K562 (cell line): ENCODE measurements at regions not wholly inside any gene's neighbourhood (a gene's known extent, or its start where the extent isn't known, plus 50 kb on each side); places are given as distances from the start of the nearest gene placed in this dataset.

Source experiments
- ATAC-seq: fragments of 200-7000 bp; cut with Tn5 transposase; 3 replicates; pipeline ENCODE4 v1.9.1; 2020; ENCODE audit warnings: moderate library complexity
- BruUV-seq: library from RNA; stranded (reverse); fragments of 400-500 nt; replicated peaks from 2 replicates; lab custom pipeline; 2021; lab: Mats Ljungman, UMichigan
- CTCF ChIA-PET: fragments of 300-600 bp; formaldehyde crosslinking; extraction: SDS; loops from one replicate; lab custom pipeline; 2021; ENCODE audit warnings: low intra/inter-chr PET ratio; lab: Yijun Ruan, JAX
- POLR2A ChIA-PET: fragments of 300-600, 350-650 bp; sonication (Branson Sonifier 250); formaldehyde crosslinking; extraction: SDS; loops from one replicate; lab custom pipeline; 2021; ENCODE audit warnings: antibody characterized with exemption, inconsistent platforms; lab: Yijun Ruan, JAX
- DNase-seq, 4 experiments: peaks; one replicate each; pipeline versions ENCODE4 v3.0.0 to v3.0.0-alpha.2; 2011 to 2018; ENCODE audit warnings: low spot score in 3 of 4, mixed read lengths in 3 of 4; ENCODE audit errors: extremely low read depth in 1 of 4
- FAIRE-seq: peaks from 2 replicates; lab custom pipeline; 2011; peaks lifted over from hg19 to GRCh38; lab: Jason Lieb, UNC
- H2AFZ ChIP-seq: 2 replicates; pipeline ENCODE4 v1.6.0; 2011; ENCODE audit warnings: low read depth, low read length, control low read depth, inconsistent platforms
- H3K27ac ChIP-seq: fragments of 200-600 bp; 3 replicates; pipeline ENCODE4 v1.8.0; 2011; ENCODE audit warnings: low read depth, mild to moderate bottlenecking, control low read depth, inconsistent platforms, low read length, moderate library complexity, mixed read lengths; ENCODE audit errors: extremely low read depth
- H3K27me3 ChIP-seq, 2 experiments: fragments of 300-600 bp in 1 of 2; 2 replicates in 1 of 2; 3 replicates in 1 of 2; pipeline versions ENCODE4 v1.6.0 to v1.8.0; 2011; ENCODE audit warnings: inconsistent platforms in 2 of 2, low read length in 2 of 2, mild to moderate bottlenecking in 1 of 2, mixed read lengths in 1 of 2, moderate library complexity in 1 of 2; ENCODE audit not compliant: control insufficient read depth in 2 of 2, insufficient read depth in 2 of 2
- H3K36me3 ChIP-seq: fragments of 300-600 bp; 3 replicates; pipeline ENCODE4 v1.8.0; 2011; ENCODE audit warnings: mild to moderate bottlenecking, low read length, inconsistent platforms; ENCODE audit not compliant: control insufficient read depth, insufficient read depth
- H3K4me1 ChIP-seq, 2 experiments: fragments of 200-600 bp in 1 of 2; replicated peaks in 1 of 2; 2 replicates in 1 of 2; 3 replicates in 1 of 2; pipeline versions ENCODE4 v1.5.1 to v1.8.0; 2011; ENCODE audit warnings: inconsistent platforms in 2 of 2, low read length in 2 of 2, mild to moderate bottlenecking in 1 of 2, mixed read lengths in 1 of 2, moderate library complexity in 1 of 2; ENCODE audit not compliant: control insufficient read depth in 2 of 2, insufficient read depth in 2 of 2
- H3K4me2 ChIP-seq: 2 replicates; pipeline ENCODE4 v1.6.1; 2011; ENCODE audit warnings: low read length, control low read depth, inconsistent platforms, mixed read lengths; ENCODE audit not compliant: insufficient read depth
- H3K4me3 ChIP-seq: fragments of 200-600 bp; sonication (generic), shearing (Covaris generic); 2 replicates; pipeline ENCODE4 v1.5.1; 2016; ENCODE audit warnings: control low read depth, inconsistent platforms
- H3K79me2 ChIP-seq: fragments of 200-600 bp; 3 replicates; pipeline ENCODE4 v1.8.0; 2011; ENCODE audit warnings: low read length, inconsistent platforms; ENCODE audit not compliant: control insufficient read depth, insufficient read depth
- H3K9ac ChIP-seq, 2 experiments: 2 replicates each; pipeline versions ENCODE4 v1.6.0 to v1.6.1; 2011; ENCODE audit warnings: low read depth in 2 of 2, low read length in 2 of 2, control low read depth in 1 of 2, inconsistent platforms in 1 of 2, mild to moderate bottlenecking in 1 of 2, mixed read lengths in 1 of 2; ENCODE audit not compliant: insufficient read depth in 1 of 2
- H3K9me1 ChIP-seq: one replicate; pipeline ENCODE4 v1.6.0; 2011; ENCODE audit warnings: inconsistent platforms, mild to moderate bottlenecking, low read length, moderate library complexity; ENCODE audit not compliant: control insufficient read depth, insufficient read depth
- H3K9me3 ChIP-seq: replicated peaks from 2 replicates; pipeline ENCODE4 v1.5.1; 2011; ENCODE audit warnings: low read depth, low read length, inconsistent platforms; ENCODE audit not compliant: control insufficient read depth, insufficient read depth
- H4K20me1 ChIP-seq: replicated peaks from 2 replicates; pipeline ENCODE4 v1.6.1; 2011; ENCODE audit warnings: low read length, inconsistent platforms, mixed read lengths; ENCODE audit not compliant: control insufficient read depth, insufficient read depth
- CHD4 ChIP-seq: fragments of 200-600 bp; sonication (generic); IDR thresholded peaks from 3 replicates; pipeline ENCODE4 v1.6.1; 2012; ENCODE audit warnings: low read depth, mild to moderate bottlenecking, mixed read lengths, low read length, inconsistent platforms; ENCODE audit not compliant: insufficient read depth, insufficient replicate concordance, poor library complexity, severe bottlenecking
- JUND ChIP-seq, 2 experiments: IDR thresholded peaks; 2 replicates in 1 of 2; 3 replicates in 1 of 2; pipeline ENCODE4 v1.6.1; 2011; ENCODE audit warnings: borderline replicate concordance in 2 of 2, low read depth in 2 of 2, low read length in 2 of 2, improper control_type of control experiment in 1 of 2, missing biosample characterization in 1 of 2, missing genetic modification characterization in 1 of 2, missing genetic modification reagents in 1 of 2
- KDM4B ChIP-seq, 2 experiments: fragments of 450-650 bp in 1 of 2; sonication (generic) in 1 of 2; IDR thresholded peaks; 2 replicates each; pipeline ENCODE4 v1.6.1; 2016 to 2017; ENCODE audit warnings: borderline replicate concordance in 2 of 2, antibody characterized with exemption in 1 of 2, low read depth in 1 of 2, mild to moderate bottlenecking in 1 of 2
- MAFK ChIP-seq: IDR thresholded peaks from 2 replicates; pipeline ENCODE4 v1.6.1; 2011; ENCODE audit warnings: low read length, improper control_type of control experiment
- POLR3G ChIP-seq: IDR thresholded peaks from 2 replicates; pipeline ENCODE4 v1.6.1; 2011; ENCODE audit not compliant: insufficient read length, insufficient replicate concordance; ENCODE audit errors: extremely low read depth
- SUPT5H ChIP-seq: fragments of 450-650 bp; IDR thresholded peaks from 2 replicates; pipeline ENCODE4 v1.6.1; 2016
- TCF7 ChIP-seq: sonication (generic); IDR thresholded peaks from 2 replicates; pipeline ENCODE4 v1.6.1; 2016; ENCODE audit warnings: antibody characterized with exemption, borderline replicate concordance
- ZNF785 ChIP-seq: fragments of 250-450 bp; sonication (Bioruptor Pico); IDR thresholded peaks from 2 replicates; pipeline ENCODE4 v1.4.0; 2020; ENCODE audit warnings: mild to moderate bottlenecking
- in situ Hi-C: fragments of 300-500 bp; cut with MboI; formaldehyde crosslinking; loops from 4 replicates; pipeline ENCODE4 v1.15.0; 2018; ENCODE audit warnings: inconsistent platforms, mixed read lengths
- intact Hi-C: fragments of 100-400 bp; cut with micrococcal nuclease; formaldehyde crosslinking; loops from 2 replicates; pipeline ENCODE4 v1.14.2; 2022
- TF ChIP-seq, protein P1 (sequence below): fragments of 450-650 bp; IDR thresholded peaks from 2 replicates; pipeline ENCODE4 v1.6.1; 2016; ENCODE audit warnings: mild to moderate bottlenecking
- TF ChIP-seq, protein P2 (sequence below): sonication (generic); formaldehyde crosslinking; IDR thresholded peaks from 2 replicates; pipeline ENCODE4 v1.4.0; 2020; ENCODE audit warnings: mild to moderate bottlenecking, missing genetic modification reagents
- TF ChIP-seq, protein P3 (sequence below): fragments of 250-450 bp; sonication (Bioruptor Pico); IDR thresholded peaks from 2 replicates; pipeline ENCODE4 v1.8.0; 2022; ENCODE audit warnings: inconsistent platforms, mild to moderate bottlenecking, moderate library complexity, borderline replicate concordance
- TF ChIP-seq, protein P4 (sequence below): fragments of 250-450 bp; sonication (Bioruptor Pico); IDR thresholded peaks from 2 replicates; pipeline ENCODE4 v1.4.0; 2020
- TF ChIP-seq, protein P5 (sequence below), 2 experiments: IDR thresholded peaks; 2 replicates each; pipeline ENCODE4 v1.6.1; 2012; ENCODE audit warnings: improper control_type of control experiment in 2 of 2, low read depth in 2 of 2, low read length in 2 of 2, borderline replicate concordance in 1 of 2

DNA sequence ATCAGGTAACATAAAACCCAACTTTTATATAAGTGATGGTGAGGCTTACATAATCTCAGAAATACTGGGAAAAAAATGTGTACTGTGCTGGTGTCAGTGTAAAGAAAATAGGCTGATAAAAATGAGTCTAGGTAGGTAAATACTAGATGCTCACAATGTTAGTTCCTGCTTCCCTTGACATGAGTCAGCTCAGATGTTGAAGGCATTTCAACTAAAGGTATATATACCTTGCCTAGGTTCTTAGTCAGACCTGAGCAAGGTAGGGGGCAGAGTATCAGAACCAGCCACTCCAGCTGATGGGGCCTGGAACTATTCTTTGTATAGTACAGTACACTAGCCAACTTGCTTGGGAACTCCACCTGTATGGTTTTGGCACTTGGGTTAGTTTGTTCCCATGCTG, 51.0 kb upstream of the CA10 start:
- no peak overlapping the region for H2AFZ ChIP-seq
- H3K27me3 ChIP-seq: no peaks in the 10 kb centered on the region
- no peaks in the 10 kb centered on the region for H3K9me1 ChIP-seq
- 0 out of 2 replicates have a peak, but pooled peaks cover 2% of the 10 kb centered on the region for H3K9me3 ChIP-seq
- no peaks in the 10 kb centered on the region for H3K4me1 ChIP-seq
- ChIA-PET POLR2A (no interaction called here), CTCF (no interaction called here)
- H3K36me3 ChIP-seq: no peaks in the 10 kb centered on the region
- H3K4me3 ChIP-seq: no peak overlapping the region
- H3K9ac ChIP-seq: no peak overlapping the region
- H3K27ac ChIP-seq: no peak overlapping the region
- BruUV-seq: no TSS peak
- TF ChIP-seq POLR3G (no peak), JUND (IDR thresholded peaks at IDR 0.05; ENCODE audit: borderline replicate concordance, low read depth, low read length) (no peak), JUND (tag; IDR thresholded peaks at IDR 0.05; ENCODE audit: borderline replicate concordance, low read depth, low read length) (no peak), ZNF785 (CRISPR knock-in tag) (no peak), TCF7 (no peak), KDM4B (IDR thresholded peaks at IDR 0.05; ENCODE audit: borderline replicate concordance in 2 of 2, low read depth in 1 of 2) (no peak), CHD4 (no peak), SUPT5H (no peak), MAFK (no peak)
- TF ChIP-seq, protein P1, sequence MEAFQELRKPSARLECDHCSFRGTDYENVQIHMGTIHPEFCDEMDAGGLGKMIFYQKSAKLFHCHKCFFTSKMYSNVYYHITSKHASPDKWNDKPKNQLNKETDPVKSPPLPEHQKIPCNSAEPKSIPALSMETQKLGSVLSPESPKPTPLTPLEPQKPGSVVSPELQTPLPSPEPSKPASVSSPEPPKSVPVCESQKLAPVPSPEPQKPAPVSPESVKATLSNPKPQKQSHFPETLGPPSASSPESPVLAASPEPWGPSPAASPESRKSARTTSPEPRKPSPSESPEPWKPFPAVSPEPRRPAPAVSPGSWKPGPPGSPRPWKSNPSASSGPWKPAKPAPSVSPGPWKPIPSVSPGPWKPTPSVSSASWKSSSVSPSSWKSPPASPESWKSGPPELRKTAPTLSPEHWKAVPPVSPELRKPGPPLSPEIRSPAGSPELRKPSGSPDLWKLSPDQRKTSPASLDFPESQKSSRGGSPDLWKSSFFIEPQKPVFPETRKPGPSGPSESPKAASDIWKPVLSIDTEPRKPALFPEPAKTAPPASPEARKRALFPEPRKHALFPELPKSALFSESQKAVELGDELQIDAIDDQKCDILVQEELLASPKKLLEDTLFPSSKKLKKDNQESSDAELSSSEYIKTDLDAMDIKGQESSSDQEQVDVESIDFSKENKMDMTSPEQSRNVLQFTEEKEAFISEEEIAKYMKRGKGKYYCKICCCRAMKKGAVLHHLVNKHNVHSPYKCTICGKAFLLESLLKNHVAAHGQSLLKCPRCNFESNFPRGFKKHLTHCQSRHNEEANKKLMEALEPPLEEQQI: no peak
- TF ChIP-seq, protein P2, sequence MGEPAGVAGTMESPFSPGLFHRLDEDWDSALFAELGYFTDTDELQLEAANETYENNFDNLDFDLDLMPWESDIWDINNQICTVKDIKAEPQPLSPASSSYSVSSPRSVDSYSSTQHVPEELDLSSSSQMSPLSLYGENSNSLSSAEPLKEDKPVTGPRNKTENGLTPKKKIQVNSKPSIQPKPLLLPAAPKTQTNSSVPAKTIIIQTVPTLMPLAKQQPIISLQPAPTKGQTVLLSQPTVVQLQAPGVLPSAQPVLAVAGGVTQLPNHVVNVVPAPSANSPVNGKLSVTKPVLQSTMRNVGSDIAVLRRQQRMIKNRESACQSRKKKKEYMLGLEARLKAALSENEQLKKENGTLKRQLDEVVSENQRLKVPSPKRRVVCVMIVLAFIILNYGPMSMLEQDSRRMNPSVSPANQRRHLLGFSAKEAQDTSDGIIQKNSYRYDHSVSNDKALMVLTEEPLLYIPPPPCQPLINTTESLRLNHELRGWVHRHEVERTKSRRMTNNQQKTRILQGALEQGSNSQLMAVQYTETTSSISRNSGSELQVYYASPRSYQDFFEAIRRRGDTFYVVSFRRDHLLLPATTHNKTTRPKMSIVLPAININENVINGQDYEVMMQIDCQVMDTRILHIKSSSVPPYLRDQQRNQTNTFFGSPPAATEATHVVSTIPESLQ (CRISPR knock-in tag): no peak
- TF ChIP-seq, protein P3, sequence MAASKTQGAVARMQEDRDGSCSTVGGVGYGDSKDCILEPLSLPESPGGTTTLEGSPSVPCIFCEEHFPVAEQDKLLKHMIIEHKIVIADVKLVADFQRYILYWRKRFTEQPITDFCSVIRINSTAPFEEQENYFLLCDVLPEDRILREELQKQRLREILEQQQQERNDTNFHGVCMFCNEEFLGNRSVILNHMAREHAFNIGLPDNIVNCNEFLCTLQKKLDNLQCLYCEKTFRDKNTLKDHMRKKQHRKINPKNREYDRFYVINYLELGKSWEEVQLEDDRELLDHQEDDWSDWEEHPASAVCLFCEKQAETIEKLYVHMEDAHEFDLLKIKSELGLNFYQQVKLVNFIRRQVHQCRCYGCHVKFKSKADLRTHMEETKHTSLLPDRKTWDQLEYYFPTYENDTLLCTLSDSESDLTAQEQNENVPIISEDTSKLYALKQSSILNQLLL (CRISPR knock-in tag): no peak
- TF ChIP-seq, protein P4, sequence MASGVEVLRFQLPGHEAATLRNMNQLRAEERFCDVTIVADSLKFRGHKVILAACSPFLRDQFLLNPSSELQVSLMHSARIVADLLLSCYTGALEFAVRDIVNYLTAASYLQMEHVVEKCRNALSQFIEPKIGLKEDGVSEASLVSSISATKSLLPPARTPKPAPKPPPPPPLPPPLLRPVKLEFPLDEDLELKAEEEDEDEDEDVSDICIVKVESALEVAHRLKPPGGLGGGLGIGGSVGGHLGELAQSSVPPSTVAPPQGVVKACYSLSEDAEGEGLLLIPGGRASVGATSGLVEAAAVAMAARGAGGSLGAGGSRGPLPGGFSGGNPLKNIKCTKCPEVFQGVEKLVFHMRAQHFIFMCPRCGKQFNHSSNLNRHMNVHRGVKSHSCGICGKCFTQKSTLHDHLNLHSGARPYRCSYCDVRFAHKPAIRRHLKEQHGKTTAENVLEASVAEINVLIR (CRISPR knock-in tag): no peak
- TF ChIP-seq, protein P5, sequence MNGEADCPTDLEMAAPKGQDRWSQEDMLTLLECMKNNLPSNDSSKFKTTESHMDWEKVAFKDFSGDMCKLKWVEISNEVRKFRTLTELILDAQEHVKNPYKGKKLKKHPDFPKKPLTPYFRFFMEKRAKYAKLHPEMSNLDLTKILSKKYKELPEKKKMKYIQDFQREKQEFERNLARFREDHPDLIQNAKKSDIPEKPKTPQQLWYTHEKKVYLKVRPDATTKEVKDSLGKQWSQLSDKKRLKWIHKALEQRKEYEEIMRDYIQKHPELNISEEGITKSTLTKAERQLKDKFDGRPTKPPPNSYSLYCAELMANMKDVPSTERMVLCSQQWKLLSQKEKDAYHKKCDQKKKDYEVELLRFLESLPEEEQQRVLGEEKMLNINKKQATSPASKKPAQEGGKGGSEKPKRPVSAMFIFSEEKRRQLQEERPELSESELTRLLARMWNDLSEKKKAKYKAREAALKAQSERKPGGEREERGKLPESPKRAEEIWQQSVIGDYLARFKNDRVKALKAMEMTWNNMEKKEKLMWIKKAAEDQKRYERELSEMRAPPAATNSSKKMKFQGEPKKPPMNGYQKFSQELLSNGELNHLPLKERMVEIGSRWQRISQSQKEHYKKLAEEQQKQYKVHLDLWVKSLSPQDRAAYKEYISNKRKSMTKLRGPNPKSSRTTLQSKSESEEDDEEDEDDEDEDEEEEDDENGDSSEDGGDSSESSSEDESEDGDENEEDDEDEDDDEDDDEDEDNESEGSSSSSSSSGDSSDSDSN (IDR thresholded peaks at IDR 0.05; ENCODE audit: borderline replicate concordance in 1 of 2, low read depth in 2 of 2, low read length in 2 of 2): no peak
- DNase-seq (no peak), FAIRE-seq (no peak), ATAC-seq (no peak)
- in situ Hi-C loops (no loop called here), intact Hi-C loops (no loop called here)
- no peaks in the 10 kb centered on the region for H3K79me2 ChIP-seq
- H3K4me2 ChIP-seq: no peak overlapping the region
- no peaks in the 10 kb centered on the region for H4K20me1 ChIP-seq
